MM.1S (cell line): ENCODE measurements at regions not wholly inside any gene's neighbourhood (a gene's known extent, or its start where the extent isn't known, plus 50 kb on each side); places are given as distances from the start of the nearest gene placed in this dataset.

ENCODE experiments used
- EZH2phosphoT487 ChIP-seq: fragments of 300-600 bp; sonication (generic); IDR thresholded peaks from 2 replicates; pipeline ENCODE4 v1.6.1; 2018; ENCODE audit warnings: antibody characterized with exemption, low read length
- TF ChIP-seq, protein P1 (sequence below): fragments of 300-600 bp; sonication (generic); IDR thresholded peaks from 2 replicates; pipeline ENCODE4 v1.5.1; 2016; ENCODE audit warnings: antibody characterized with exemption, low read length, mixed read lengths

DNA sequence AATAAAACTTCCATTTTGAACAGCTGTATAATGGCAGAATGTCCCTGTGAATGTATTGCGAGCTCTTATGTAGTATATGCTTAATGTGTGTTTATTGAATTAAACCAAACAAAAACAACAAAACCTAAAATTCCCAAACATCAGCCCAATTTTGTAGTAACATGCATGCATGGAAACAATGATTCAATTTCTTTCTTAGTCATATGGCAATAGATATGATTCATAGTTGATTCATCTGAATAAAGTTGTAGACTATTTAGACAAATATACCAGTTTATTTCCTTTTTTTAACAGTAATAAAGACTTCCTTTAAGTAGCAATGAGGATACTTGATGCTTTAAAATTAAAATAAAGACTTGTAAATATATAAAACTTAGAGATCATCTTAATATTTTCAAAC is 670.6 kb downstream of the CD109 start:
- TF ChIP-seq, protein P1, sequence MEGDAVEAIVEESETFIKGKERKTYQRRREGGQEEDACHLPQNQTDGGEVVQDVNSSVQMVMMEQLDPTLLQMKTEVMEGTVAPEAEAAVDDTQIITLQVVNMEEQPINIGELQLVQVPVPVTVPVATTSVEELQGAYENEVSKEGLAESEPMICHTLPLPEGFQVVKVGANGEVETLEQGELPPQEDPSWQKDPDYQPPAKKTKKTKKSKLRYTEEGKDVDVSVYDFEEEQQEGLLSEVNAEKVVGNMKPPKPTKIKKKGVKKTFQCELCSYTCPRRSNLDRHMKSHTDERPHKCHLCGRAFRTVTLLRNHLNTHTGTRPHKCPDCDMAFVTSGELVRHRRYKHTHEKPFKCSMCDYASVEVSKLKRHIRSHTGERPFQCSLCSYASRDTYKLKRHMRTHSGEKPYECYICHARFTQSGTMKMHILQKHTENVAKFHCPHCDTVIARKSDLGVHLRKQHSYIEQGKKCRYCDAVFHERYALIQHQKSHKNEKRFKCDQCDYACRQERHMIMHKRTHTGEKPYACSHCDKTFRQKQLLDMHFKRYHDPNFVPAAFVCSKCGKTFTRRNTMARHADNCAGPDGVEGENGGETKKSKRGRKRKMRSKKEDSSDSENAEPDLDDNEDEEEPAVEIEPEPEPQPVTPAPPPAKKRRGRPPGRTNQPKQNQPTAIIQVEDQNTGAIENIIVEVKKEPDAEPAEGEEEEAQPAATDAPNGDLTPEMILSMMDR, result no peak
- no peak for TF ChIP-seq EZH2phosphoT487
